Vagina (tissue), 2 donors: ENCODE measurements at regions not wholly inside any gene's neighbourhood (a gene's known extent, or its start where the extent isn't known, plus 50 kb on each side); places are given as distances from the start of the nearest gene placed in this dataset.

Experiments
- DNase-seq, 2 donors: peaks; one replicate each; pipeline ENCODE4 v3.0.0-alpha.2; 2017; ENCODE audit errors: extremely low spot score in 2 of 2
- H3K27ac ChIP-seq: fragments of 200-600 bp; sonication (generic); one replicate; pipeline ENCODE4 v1.5.1; 2019
- H3K27me3 ChIP-seq: fragments of 200-600 bp; sonication (generic); one replicate; pipeline ENCODE4 v1.5.1; 2019
- H3K36me3 ChIP-seq, 2 donors: fragments of 200-600 bp; sonication (generic); one replicate each; pipeline ENCODE4 v1.5.1; 2017 to 2019
- H3K4me1 ChIP-seq: fragments of 200-600 bp; sonication (generic); one replicate; pipeline ENCODE4 v1.5.1; 2019
- H3K4me3 ChIP-seq, 2 donors: fragments of 200-600 bp; sonication (generic); 1 replicate in 1 of 2; 2 replicates in 1 of 2; pipeline ENCODE4 v1.5.1; 2016 to 2019
- H3K9me3 ChIP-seq: fragments of 200-600 bp; sonication (generic); one replicate; pipeline ENCODE4 v1.5.1; 2019
- POLR2A ChIP-seq, 2 donors: fragments of 450-650 bp; IDR thresholded peaks; one replicate each; pipeline ENCODE4 v1.6.1; 2017; ENCODE audit warnings: antibody characterized with exemption in 2 of 2, mild to moderate bottlenecking in 2 of 2, moderate library complexity in 2 of 2
- POLR2AphosphoS5 ChIP-seq, 2 donors: sonication (generic); formaldehyde crosslinking; IDR thresholded peaks; one replicate each; pipeline ENCODE4 v1.9.0; 2017; ENCODE audit warnings: antibody characterized with exemption in 2 of 2, mild to moderate bottlenecking in 2 of 2, low read depth in 1 of 2; ENCODE audit not compliant: insufficient read depth in 1 of 2
- intact Hi-C: fragments of 100-400 bp; cut with DNase I; formaldehyde crosslinking; loops from one replicate; pipeline ENCODE4 v1.15.1; 2023
- TF ChIP-seq, protein P1 (sequence below), 3 experiments: fragments of 450-650 bp in 2 of 3; fragments of 200-600 bp in 1 of 3; sonication (generic) in 1 of 3; IDR thresholded peaks; one replicate each; pipeline ENCODE4 v1.5.1; 2017 to 2019; ENCODE audit warnings: antibody characterized with exemption in 3 of 3, mild to moderate bottlenecking in 2 of 3, moderate library complexity in 2 of 3

- Histone ChIP-seq H3K27me3 (no peaks in the 10 kb centered on the region), H3K27ac (no peak overlapping the region), H3K4me1 (no peaks in the 10 kb centered on the region), H3K4me3 (no peak overlapping the region), H3K36me3 (no peaks in the 10 kb centered on the region), H3K9me3 (no peaks in the 10 kb centered on the region)
- TF ChIP-seq POLR2A (IDR thresholded peaks at IDR 0.05): no peak
- no peak for TF ChIP-seq POLR2AphosphoS5 (IDR thresholded peaks at IDR 0.05; ENCODE audit: insufficient read depth in 1 of 2, low read depth in 1 of 2)
- TF ChIP-seq, protein P1, sequence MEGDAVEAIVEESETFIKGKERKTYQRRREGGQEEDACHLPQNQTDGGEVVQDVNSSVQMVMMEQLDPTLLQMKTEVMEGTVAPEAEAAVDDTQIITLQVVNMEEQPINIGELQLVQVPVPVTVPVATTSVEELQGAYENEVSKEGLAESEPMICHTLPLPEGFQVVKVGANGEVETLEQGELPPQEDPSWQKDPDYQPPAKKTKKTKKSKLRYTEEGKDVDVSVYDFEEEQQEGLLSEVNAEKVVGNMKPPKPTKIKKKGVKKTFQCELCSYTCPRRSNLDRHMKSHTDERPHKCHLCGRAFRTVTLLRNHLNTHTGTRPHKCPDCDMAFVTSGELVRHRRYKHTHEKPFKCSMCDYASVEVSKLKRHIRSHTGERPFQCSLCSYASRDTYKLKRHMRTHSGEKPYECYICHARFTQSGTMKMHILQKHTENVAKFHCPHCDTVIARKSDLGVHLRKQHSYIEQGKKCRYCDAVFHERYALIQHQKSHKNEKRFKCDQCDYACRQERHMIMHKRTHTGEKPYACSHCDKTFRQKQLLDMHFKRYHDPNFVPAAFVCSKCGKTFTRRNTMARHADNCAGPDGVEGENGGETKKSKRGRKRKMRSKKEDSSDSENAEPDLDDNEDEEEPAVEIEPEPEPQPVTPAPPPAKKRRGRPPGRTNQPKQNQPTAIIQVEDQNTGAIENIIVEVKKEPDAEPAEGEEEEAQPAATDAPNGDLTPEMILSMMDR (IDR thresholded peaks at IDR 0.05): no peak
- DNase-seq: peak in 1 of 2 donors; percentile 62
- intact Hi-C loops: no loop called here
Measured at GRCh38 chr2:129443235-129443864, 536.1 kb upstream of the RAB6C start.

DNA sequence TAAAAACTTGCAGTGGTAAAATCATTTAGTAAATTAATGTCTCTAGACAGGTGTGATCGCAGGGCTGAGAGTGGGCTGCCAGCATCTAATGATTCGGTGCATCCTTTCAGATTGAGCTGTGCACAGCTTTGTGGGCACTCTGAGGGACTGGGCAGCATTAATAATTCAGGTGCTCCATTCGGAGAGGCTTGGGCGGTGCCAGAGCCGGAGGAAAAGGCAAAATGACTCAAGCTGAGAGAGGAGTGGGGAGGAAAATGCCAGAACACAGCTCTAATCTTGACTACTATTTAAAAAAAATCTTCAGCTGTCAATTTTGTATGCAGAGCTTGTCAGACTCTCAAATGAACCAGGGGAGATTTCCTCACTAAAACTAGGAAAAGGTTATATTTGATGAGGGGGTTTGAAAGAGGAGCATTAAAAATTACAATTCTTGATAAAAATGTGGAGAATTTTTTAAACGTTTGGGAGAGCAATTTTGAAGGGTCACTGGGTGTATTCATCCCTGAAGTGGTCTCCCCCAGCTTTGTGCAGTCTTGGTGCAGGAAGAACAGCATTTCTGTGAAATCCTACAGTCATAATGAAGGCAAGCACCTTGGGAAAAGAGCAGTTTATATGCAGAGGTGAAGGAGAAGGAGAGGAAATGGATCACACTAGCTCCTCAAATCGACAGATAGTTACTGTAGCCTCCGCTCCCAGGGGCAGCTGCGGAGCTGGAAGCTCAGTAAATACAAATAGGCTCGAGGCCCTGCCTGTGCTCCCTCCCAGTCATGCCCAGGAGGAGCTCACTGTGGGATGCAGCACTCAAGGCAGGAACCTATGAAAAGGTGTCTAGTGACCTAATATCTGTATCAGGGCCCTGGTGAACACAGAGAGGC is 535.4 kb upstream of the RAB6C start:
- H3K27me3 ChIP-seq: no peaks in the 10 kb centered on the region
- H3K9me3 ChIP-seq: no peaks in the 10 kb centered on the region
- intact Hi-C loops: no loop called here
- DNase-seq: peak in 1 of 2 donors; percentile 58
- no peaks in the 10 kb centered on the region for H3K36me3 ChIP-seq
- no peak overlapping the region for H3K4me3 ChIP-seq
- no peaks in the 10 kb centered on the region for H3K4me1 ChIP-seq
- TF ChIP-seq POLR2AphosphoS5 (IDR thresholded peaks at IDR 0.05; ENCODE audit: insufficient read depth in 1 of 2, low read depth in 1 of 2): no peak
- TF ChIP-seq POLR2A (IDR thresholded peaks at IDR 0.05): no peak
- no peak overlapping the region for H3K27ac ChIP-seq

DNA sequence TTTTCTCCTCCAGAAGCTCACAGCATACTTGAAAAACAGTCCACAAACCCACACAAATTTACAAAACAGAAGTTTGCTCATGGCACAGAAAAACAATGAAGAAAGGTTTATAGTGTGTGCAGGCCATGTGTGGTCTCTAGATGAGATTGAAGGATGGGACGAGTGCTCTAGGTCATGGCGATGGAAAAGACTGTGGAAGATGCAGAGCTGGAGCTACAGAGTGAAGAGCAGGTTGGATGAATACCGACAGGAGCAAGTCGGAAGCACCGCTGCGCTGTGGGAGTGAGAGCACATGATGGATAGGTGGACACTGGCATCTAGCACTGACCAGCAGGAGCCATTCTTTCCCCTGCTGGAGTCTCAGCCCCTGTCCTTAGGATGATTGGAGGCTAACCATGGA is 534.7 kb upstream of the RAB6C start:
- peak in 1 of 2 donors; percentile 56 for DNase-seq
- Histone ChIP-seq H3K4me3 (no peak overlapping the region), H3K4me1 (no peaks in the 10 kb centered on the region), H3K36me3 (no peaks in the 10 kb centered on the region), H3K27me3 (no peaks in the 10 kb centered on the region), H3K9me3 (no peaks in the 10 kb centered on the region), H3K27ac (no peak overlapping the region)
- intact Hi-C loops: no loop called here
- TF ChIP-seq, protein P1 (IDR thresholded peaks at IDR 0.05): no peak
- TF ChIP-seq POLR2AphosphoS5 (IDR thresholded peaks at IDR 0.05; ENCODE audit: insufficient read depth in 1 of 2, low read depth in 1 of 2) (no peak), POLR2A (IDR thresholded peaks at IDR 0.05) (no peak)

- DNase-seq: no peak
- intact Hi-C loops: no loop called here
- Histone ChIP-seq H3K36me3 (no peaks in the 10 kb centered on the region), H3K27me3 (no peaks in the 10 kb centered on the region), H3K9me3 (no peaks in the 10 kb centered on the region), H3K27ac (no peak overlapping the region), H3K4me3 (no peak overlapping the region), H3K4me1 (no peaks in the 10 kb centered on the region)
- TF ChIP-seq POLR2AphosphoS5 (IDR thresholded peaks at IDR 0.05; ENCODE audit: insufficient read depth in 1 of 2, low read depth in 1 of 2): no peak
- TF ChIP-seq, protein P1 (IDR thresholded peaks at IDR 0.05): no peak
- TF ChIP-seq POLR2A (IDR thresholded peaks at IDR 0.05): no peak
Measured at GRCh38 chr2:129456691-129457090, 522.8 kb upstream of the RAB6C start.

- H3K27ac ChIP-seq: no peak overlapping the region
- no peaks in the 10 kb centered on the region for H3K27me3 ChIP-seq
- peak in 1 of 2 donors; percentile 67 for DNase-seq
- no peaks in the 10 kb centered on the region for H3K9me3 ChIP-seq
- no peaks in the 10 kb centered on the region for H3K36me3 ChIP-seq
- TF ChIP-seq POLR2AphosphoS5 (IDR thresholded peaks at IDR 0.05; ENCODE audit: insufficient read depth in 1 of 2, low read depth in 1 of 2) (no peak), POLR2A (IDR thresholded peaks at IDR 0.05) (no peak)
- TF ChIP-seq, protein P1 (IDR thresholded peaks at IDR 0.05): no peak
- H3K4me1 ChIP-seq: no peaks in the 10 kb centered on the region
- intact Hi-C loops: no loop called here
- H3K4me3 ChIP-seq: no peak overlapping the region
Measured at GRCh38 chr2:129457277-129457818, 522.1 kb upstream of the RAB6C start.
